DND-41 (cell line): ENCODE measurements at regions not wholly inside any gene's neighbourhood (a gene's known extent, or its start where the extent isn't known, plus 50 kb on each side); places are given as distances from the start of the nearest gene placed in this dataset.

ENCODE experiments used
- ATAC-seq: fragments of 200-7000 bp; cut with Tn5 transposase; 3 replicates; pipeline ENCODE4 v1.9.1; 2021; ENCODE audit warnings: low read depth; ENCODE audit not compliant: insufficient read depth
- DNase-seq: peaks from one replicate; pipeline ENCODE4 v3.0.0-alpha.2; 2020
- H2AFZ ChIP-seq: 2 replicates; pipeline ENCODE4 v1.6.0; 2012; ENCODE audit warnings: low read depth, low read length
- H3K27ac ChIP-seq: 2 replicates; pipeline ENCODE4 v1.5.1; 2012; ENCODE audit warnings: low read length, inconsistent platforms
- H3K27me3 ChIP-seq: fragments of 200-600 bp; sonication (generic); 2 replicates; pipeline ENCODE4 v1.6.0; 2012; ENCODE audit warnings: low read length, mild to moderate bottlenecking, inconsistent platforms; ENCODE audit not compliant: insufficient read depth, poor library complexity
- H3K36me3 ChIP-seq: 2 replicates; pipeline ENCODE4 v1.5.1; 2012; ENCODE audit warnings: low read length, inconsistent platforms; ENCODE audit not compliant: insufficient read depth
- H3K4me1 ChIP-seq: 2 replicates; pipeline ENCODE4 v1.5.1; 2012; ENCODE audit warnings: mild to moderate bottlenecking, low read length; ENCODE audit not compliant: insufficient read depth
- H3K4me2 ChIP-seq: 2 replicates; pipeline ENCODE4 v1.6.0; 2012; ENCODE audit warnings: mild to moderate bottlenecking, moderate library complexity, low read length, inconsistent platforms; ENCODE audit not compliant: insufficient read depth
- H3K4me3 ChIP-seq, 2 experiments: fragments of 200-600 bp in 1 of 2; shearing (Covaris generic) in 1 of 2; 2 replicates each; pipeline ENCODE4 v1.5.1; 2012 to 2016; ENCODE audit warnings: inconsistent platforms in 2 of 2, low read length in 2 of 2, mild to moderate bottlenecking in 2 of 2, low read depth in 1 of 2, moderate library complexity in 1 of 2
- H3K79me2 ChIP-seq: 2 replicates; pipeline ENCODE4 v1.6.0; 2012; ENCODE audit warnings: low read length, inconsistent platforms; ENCODE audit not compliant: insufficient read depth
- H3K9ac ChIP-seq: 2 replicates; pipeline ENCODE4 v1.6.0; 2012; ENCODE audit warnings: low read depth, mild to moderate bottlenecking, inconsistent platforms, low read length, moderate library complexity
- H3K9me3 ChIP-seq: 2 replicates; pipeline ENCODE4 v1.5.1; 2012; ENCODE audit warnings: low read length, moderate library complexity, mild to moderate bottlenecking, inconsistent platforms; ENCODE audit not compliant: insufficient read depth, severe bottlenecking
- H4K20me1 ChIP-seq: 2 replicates; pipeline ENCODE4 v1.6.0; 2012; ENCODE audit warnings: low read length; ENCODE audit not compliant: insufficient read depth
- CTCF ChIP-seq: IDR thresholded peaks from 2 replicates; pipeline ENCODE4 v1.5.1; 2012; ENCODE audit warnings: borderline replicate concordance, low read length, moderate library complexity, mild to moderate bottlenecking; ENCODE audit not compliant: poor library complexity, severe bottlenecking; ENCODE audit errors: extremely low read depth
- EZH2 ChIP-seq: IDR thresholded peaks from 3 replicates; pipeline ENCODE4 v1.6.1; 2012; ENCODE audit warnings: borderline replicate concordance, low read depth, mild to moderate bottlenecking, moderate library complexity, low read length, inconsistent platforms; ENCODE audit not compliant: severe bottlenecking

- Histone ChIP-seq H4K20me1 (no peaks in the 10 kb centered on the region), H3K9me3 (no peaks in the 10 kb centered on the region), H3K4me1 (no peaks in the 10 kb centered on the region), H3K36me3 (no peaks in the 10 kb centered on the region), H3K4me2 (no peak overlapping the region), H3K27ac (no peak overlapping the region), H3K27me3 (no peaks in the 10 kb centered on the region), H3K9ac (no peak overlapping the region), H3K4me3 (no peak overlapping the region), H3K79me2 (no peaks in the 10 kb centered on the region), H2AFZ (no peak overlapping the region)
- DNase-seq (no peak), ATAC-seq (no peak)
- TF ChIP-seq CTCF, result no peak
- TF ChIP-seq EZH2, result no peak
Observed at GRCh38 chr2:122736279-122736678, 980.8 kb downstream of the TSN start.

- TF ChIP-seq CTCF, result no peak
- no peak for TF ChIP-seq EZH2
- Histone ChIP-seq H3K4me3 (no peak overlapping the region), H3K27ac (no peak overlapping the region), H2AFZ (no peak overlapping the region), H3K9me3 (no peaks in the 10 kb centered on the region), H3K4me2 (no peak overlapping the region), H3K9ac (no peak overlapping the region), H3K27me3 (no peaks in the 10 kb centered on the region), H4K20me1 (no peaks in the 10 kb centered on the region), H3K79me2 (no peaks in the 10 kb centered on the region), H3K4me1 (no peaks in the 10 kb centered on the region), H3K36me3 (no peaks in the 10 kb centered on the region)
- DNase-seq (no peak), ATAC-seq (no peak)
Observed at GRCh38 chr2:122737429-122738077, 982.1 kb downstream of the TSN start.

- no peaks in the 10 kb centered on the region for H4K20me1 ChIP-seq
- no peaks in the 10 kb centered on the region for H3K4me1 ChIP-seq
- no peak overlapping the region for H2AFZ ChIP-seq
- no peak overlapping the region for H3K4me3 ChIP-seq
- H3K79me2 ChIP-seq, result no peaks in the 10 kb centered on the region
- no peak overlapping the region for H3K27ac ChIP-seq
- H3K9me3 ChIP-seq, result no peaks in the 10 kb centered on the region
- no peaks in the 10 kb centered on the region for H3K36me3 ChIP-seq
- DNase-seq (no peak), ATAC-seq (no peak)
- no peak overlapping the region for H3K9ac ChIP-seq
- H3K27me3 ChIP-seq, result no peaks in the 10 kb centered on the region
- TF ChIP-seq CTCF, result no peak
- TF ChIP-seq EZH2, result no peak
- H3K4me2 ChIP-seq, result no peak overlapping the region
Observed at GRCh38 chr2:122739732-122740593, 984.5 kb downstream of the TSN start.
